WI38 (cell line): ENCODE measurements at regions not wholly inside any gene's neighbourhood (a gene's known extent, or its start where the extent isn't known, plus 50 kb on each side); places are given as distances from the start of the nearest gene placed in this dataset.

ENCODE experiments used
- H3K4me3 ChIP-seq: 2 replicates; pipeline ENCODE4 v1.5.1; 2011; ENCODE audit warnings: low read depth, mild to moderate bottlenecking, control low read depth, low read length
- CTCF ChIP-seq: IDR thresholded peaks from 2 replicates; pipeline ENCODE4 v1.5.1; 2012; ENCODE audit warnings: low read depth, mild to moderate bottlenecking, control low read depth, low read length

DNA sequence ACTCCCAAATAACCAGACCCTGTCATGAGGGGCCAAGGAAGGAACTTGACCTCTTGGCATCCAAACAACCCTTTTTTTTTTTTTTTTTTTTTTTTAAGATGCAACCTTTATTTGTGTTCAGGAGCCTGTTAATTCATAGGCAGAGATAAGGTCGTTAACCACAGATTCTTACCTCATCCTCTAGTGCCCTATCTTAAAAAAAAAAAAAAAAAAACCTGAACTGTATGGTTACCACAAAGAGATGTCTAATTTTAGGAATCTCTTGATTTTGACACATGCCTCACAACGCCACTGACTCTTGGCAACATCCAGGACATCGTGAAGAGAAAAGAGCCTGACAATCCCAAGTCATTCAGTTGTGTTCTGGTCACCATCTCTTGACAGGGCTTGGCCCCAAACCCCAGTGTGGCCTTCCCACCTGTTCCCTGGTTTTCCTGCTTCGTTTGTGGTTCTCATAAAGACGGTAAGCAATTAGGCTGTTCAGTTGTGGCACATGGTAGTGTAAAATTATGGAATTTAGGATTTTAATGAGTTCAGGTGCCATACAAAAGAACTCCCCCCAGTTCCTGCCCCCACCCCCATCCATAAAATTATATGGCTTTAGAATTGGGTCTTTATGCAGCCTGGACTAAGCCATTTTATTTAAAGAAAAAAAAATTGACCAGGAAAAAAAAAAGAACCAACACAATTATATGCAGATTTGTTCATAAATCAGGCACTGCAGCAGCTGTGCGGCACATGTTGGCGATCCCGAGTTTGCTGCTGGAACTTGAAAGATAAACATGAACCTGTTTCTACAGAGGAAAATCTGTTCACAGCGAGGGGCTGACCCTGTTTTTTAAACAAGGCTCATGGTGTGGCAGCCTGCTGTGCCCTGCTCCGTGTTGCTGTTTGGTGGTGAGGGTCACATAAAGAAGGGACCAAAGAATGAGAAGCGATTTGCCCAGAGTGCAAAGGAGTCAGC is 267.8 kb upstream of the CLINT1 start:
- no peak for TF ChIP-seq CTCF
- H3K4me3 ChIP-seq, result no peak overlapping the region

DNA sequence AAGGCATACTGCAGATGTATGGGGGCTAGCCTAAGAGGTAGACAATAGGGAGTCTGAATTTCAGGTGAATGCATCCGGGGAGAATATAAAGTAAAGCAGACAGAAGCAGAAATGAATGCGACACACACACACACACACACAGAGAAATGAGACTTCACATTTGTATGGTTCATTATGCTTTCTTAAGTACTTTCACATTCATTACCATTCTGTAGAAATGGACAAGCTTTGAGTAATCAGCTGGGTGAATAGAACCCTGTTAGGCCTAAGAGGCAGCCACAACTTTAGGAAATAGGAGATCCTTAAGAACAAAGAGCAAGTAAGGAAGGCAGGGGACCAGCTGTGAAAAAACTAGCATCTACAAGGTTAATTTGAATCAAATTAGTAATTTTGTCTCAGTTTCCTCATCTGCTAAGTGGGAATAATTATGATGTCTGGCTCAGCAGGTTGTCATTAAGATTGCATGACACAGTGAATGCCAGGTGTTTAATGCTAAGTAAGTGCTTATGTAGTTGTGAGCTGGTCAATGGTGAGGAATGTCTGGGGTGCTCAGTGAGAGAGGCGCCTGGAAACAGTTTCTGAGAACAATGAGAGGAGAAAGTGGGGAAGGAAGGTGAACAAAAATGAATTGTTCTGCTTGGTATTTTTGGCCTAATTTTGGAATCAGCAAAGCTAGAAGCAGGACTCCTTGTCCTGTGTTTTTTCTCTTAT is 265.8 kb upstream of the CLINT1 start:
- TF ChIP-seq CTCF, result no peak
- H3K4me3 ChIP-seq, result no peak overlapping the region

DNA sequence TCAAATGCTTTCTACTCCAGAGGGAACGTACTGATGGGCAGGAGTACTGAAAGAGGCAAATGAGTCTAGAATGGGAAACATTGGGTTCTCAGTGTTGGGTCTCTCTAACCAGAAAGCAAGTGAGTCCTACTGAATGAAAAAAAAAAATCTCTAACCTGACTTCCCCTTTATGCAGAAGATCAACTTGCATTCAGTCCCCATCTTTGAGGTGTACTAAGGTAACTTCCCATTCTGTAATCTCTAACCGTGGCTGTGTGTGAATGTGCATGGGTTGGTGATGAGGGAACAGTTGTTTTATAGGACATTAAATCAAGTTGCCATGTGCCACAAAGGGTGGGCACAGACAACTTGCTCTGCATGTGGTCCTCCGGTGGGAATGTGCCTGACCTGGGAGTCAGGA is 264.6 kb upstream of the CLINT1 start:
- no peak overlapping the region for H3K4me3 ChIP-seq
- no peak for TF ChIP-seq CTCF

GRCh38 chr5:158121678-158122077 is 262.7 kb upstream of the CLINT1 start:
- TF ChIP-seq CTCF, result no peak

GRCh38 chr5:158120760-158121159 is 261.8 kb upstream of the CLINT1 start:
- H3K4me3 ChIP-seq, result no peak overlapping the region
- no peak for TF ChIP-seq CTCF

More at GRCh38 chr5:158121678-158122077, 262.7 kb upstream of the CLINT1 start:
- H3K4me3 ChIP-seq, result no peak overlapping the region

DNA sequence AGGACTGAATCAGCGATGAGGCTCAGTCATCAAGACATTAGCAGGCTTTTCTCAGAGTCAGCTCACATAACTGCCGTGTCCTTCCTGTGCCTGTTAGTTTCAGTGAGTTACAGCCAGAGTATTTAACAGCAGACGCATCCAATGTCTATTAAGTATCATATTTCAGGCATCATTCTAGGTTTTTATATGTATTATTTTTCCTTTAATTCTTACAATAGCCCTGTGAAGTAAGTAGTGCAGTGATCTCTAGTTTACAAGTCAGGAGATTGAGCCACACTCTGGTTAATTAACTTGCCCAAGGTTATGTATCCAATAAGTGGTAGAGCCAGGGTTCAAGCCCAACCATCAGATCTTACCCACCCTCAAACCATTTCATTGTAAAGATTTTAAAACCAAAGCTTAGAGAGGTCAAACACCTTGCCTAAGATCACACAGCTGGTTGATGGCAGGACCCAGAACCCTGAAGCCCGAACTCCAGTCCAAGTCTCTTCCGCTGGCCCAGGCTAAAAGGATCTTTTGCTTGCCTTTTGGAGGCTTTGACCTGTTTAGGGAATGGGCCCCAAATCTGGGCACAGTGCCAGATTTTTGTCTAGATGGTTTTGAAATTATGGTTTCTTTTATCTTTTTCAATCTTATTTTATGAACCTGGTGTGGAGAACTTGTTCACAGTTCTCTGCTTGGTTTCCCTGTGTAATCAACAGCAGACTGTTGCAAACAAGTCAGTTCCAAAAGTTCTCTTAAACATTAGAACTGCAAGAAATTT is 261.2 kb upstream of the CLINT1 start:
- no peak for TF ChIP-seq CTCF
- no peak overlapping the region for H3K4me3 ChIP-seq
